ENCODE measurements at regions not wholly inside any gene's neighbourhood (a gene's known extent, or its start where the extent isn't known, plus 50 kb on each side); places are given as distances from the start of the nearest gene placed in this dataset.

- DNase-seq: no peak
Observed at GRCh38 chr2:220513573-220514288, 886.3 kb downstream of the SLC4A3 start.

- DNase-seq: no peak
Observed at GRCh38 chr2:220521551-220521950, 894.1 kb downstream of the SLC4A3 start.

- no peak for DNase-seq
Observed at GRCh38 chr2:220528180-220528675, 900.8 kb downstream of the SLC4A3 start.

GRCh38 chr2:220531216-220531615 lies 903.8 kb downstream of the SLC4A3 start:
- DNase-seq: no peak

GRCh38 chr2:220533485-220533884 lies 906.1 kb downstream of the SLC4A3 start:
- no peak for DNase-seq

GRCh38 chr2:220539481-220539880 lies 912.1 kb downstream of the SLC4A3 start:
- DNase-seq: no peak

- DNase-seq: no peak
Observed at GRCh38 chr2:220544049-220544448, 916.6 kb downstream of the SLC4A3 start.

- DNase-seq: no peak
Observed at GRCh38 chr2:220550995-220551700, 923.7 kb downstream of the SLC4A3 start.

- DNase-seq: no peak
Observed at GRCh38 chr2:220552790-220553535, 925.5 kb downstream of the SLC4A3 start.

- no peak for DNase-seq
Observed at GRCh38 chr2:220555961-220556630, 928.7 kb downstream of the SLC4A3 start.

- no peak for DNase-seq
Observed at GRCh38 chr2:220556658-220557057, 929.2 kb downstream of the SLC4A3 start.

GRCh38 chr2:220560192-220560591 lies 932.8 kb downstream of the SLC4A3 start:
- no peak for DNase-seq

GRCh38 chr2:220562375-220563140 lies 935.1 kb downstream of the SLC4A3 start:
- DNase-seq: no peak

- DNase-seq: no peak
Observed at GRCh38 chr2:220568296-220568695, 940.9 kb downstream of the SLC4A3 start.

GRCh38 chr2:220569112-220569897 lies 941.9 kb downstream of the SLC4A3 start:
- no peak for DNase-seq

- DNase-seq: no peak
Observed at GRCh38 chr2:220572385-220572784, 945.0 kb downstream of the SLC4A3 start.

GRCh38 chr2:220574038-220574437 lies 946.6 kb downstream of the SLC4A3 start:
- DNase-seq: no peak

- no peak for DNase-seq
Observed at GRCh38 chr2:220575963-220576362, 948.5 kb downstream of the SLC4A3 start.

GRCh38 chr2:220579452-220579851 lies 952.0 kb downstream of the SLC4A3 start:
- no peak for DNase-seq

GRCh38 chr2:220580113-220580512 lies 952.7 kb downstream of the SLC4A3 start:
- no peak for DNase-seq

- DNase-seq: no peak
Observed at GRCh38 chr2:220583725-220584124, 956.3 kb downstream of the SLC4A3 start.

Measured in CD4-positive, alpha-beta T cell treated with Interleukin-4 for 4 hours (primary cell).